Spleen (tissue), 11 donors: ENCODE measurements at regions not wholly inside any gene's neighbourhood (a gene's known extent, or its start where the extent isn't known, plus 50 kb on each side); places are given as distances from the start of the nearest gene placed in this dataset.

Experiments used
- DNase-seq: peaks from one replicate; pipeline ENCODE4 v3.0.0-alpha.2; 2020
- H3K27ac ChIP-seq, 8 donors: fragments of 200-600 bp; sonication (generic) in 7 of 8; 1 replicate in 4 of 8; 2 replicates in 4 of 8; pipeline versions ENCODE4 v1.5.0 to v1.8.0; 2016 to 2021; ENCODE audit warnings: inconsistent platforms in 4 of 8, mild to moderate bottlenecking in 4 of 8, moderate library complexity in 1 of 8
- H3K27me3 ChIP-seq, 7 donors: fragments of 200-600 bp; sonication (generic) in 6 of 7; replicated peaks in 1 of 7; 1 replicate in 4 of 7; 2 replicates in 3 of 7; pipeline versions ENCODE4 v1.5.0 to v1.8.0; 2016 to 2021; ENCODE audit warnings: inconsistent platforms in 3 of 7, mild to moderate bottlenecking in 1 of 7
- H3K36me3 ChIP-seq, 6 donors: fragments of 200-600 bp; sonication (generic) in 5 of 6; 1 replicate in 4 of 6; 2 replicates in 2 of 6; pipeline versions ENCODE4 v1.5.0 to v1.8.0; 2016 to 2021; ENCODE audit warnings: inconsistent platforms in 2 of 6
- H3K4me1 ChIP-seq, 6 donors: fragments of 200-600 bp; sonication (generic) in 5 of 6; 1 replicate in 3 of 6; 2 replicates in 3 of 6; pipeline versions ENCODE4 v1.5.0 to v1.8.0; 2016 to 2021; ENCODE audit warnings: inconsistent platforms in 3 of 6
- H3K4me3 ChIP-seq, 8 donors: fragments of 200-600 bp; sonication (generic) in 7 of 8; 1 replicate in 4 of 8; 2 replicates in 4 of 8; pipeline versions ENCODE4 v1.5.0 to v1.8.0; 2016 to 2021; ENCODE audit warnings: inconsistent platforms in 4 of 8, mild to moderate bottlenecking in 4 of 8, moderate library complexity in 2 of 8
- H3K9me3 ChIP-seq, 8 donors: fragments of 200-600 bp; sonication (generic) in 7 of 8; 1 replicate in 4 of 8; 2 replicates in 4 of 8; pipeline versions ENCODE4 v1.5.0 to v1.8.0; 2016 to 2021; ENCODE audit warnings: inconsistent platforms in 4 of 8
- POLR2A ChIP-seq, 3 donors: fragments of 450-650 bp; IDR thresholded peaks; one replicate each; pipeline ENCODE4 v1.5.1; 2017; ENCODE audit warnings: antibody characterized with exemption in 3 of 3, mild to moderate bottlenecking in 1 of 3
- POLR2AphosphoS5 ChIP-seq, 3 donors: sonication (generic); formaldehyde crosslinking; IDR thresholded peaks; one replicate each; pipeline ENCODE4 v1.5.1; 2017; ENCODE audit warnings: antibody characterized with exemption in 3 of 3
- WGBS, 5 donors: extraction: QIAGEN DNeasy Blood & Tissue Kit in 3 of 5; methylation state at CpG; one replicate each; pipeline versions ENCODE4 v1.1.5 to v1.1.7; 2013 to 2018; 5-methylcytosine and 5-hydroxymethylcytosine counted together
- intact Hi-C: fragments of 100-400 bp; cut with DNase I; formaldehyde crosslinking; loops from one replicate; pipeline ENCODE4 v1.15.0; 2023; ENCODE audit warnings: low total_unique reads
- TF ChIP-seq, protein P1 (sequence below), 11 experiments: fragments of 200-600 bp in 7 of 11; fragments of 450-650 bp in 4 of 11; sonication (generic) in 4 of 11; IDR thresholded peaks in 8 of 11; conservative IDR thresholded peaks in 3 of 11; 1 replicate in 7 of 11; 2 replicates in 4 of 11; pipeline versions ENCODE4 v1.4.0 to v1.8.0; 2016 to 2021; ENCODE audit warnings: antibody characterized with exemption in 11 of 11, inconsistent platforms in 4 of 11, mild to moderate bottlenecking in 1 of 11
- donor health status: healthy with polysubstance abuse.
- donor health status: DM: no; HTN: no; CAD: no; lungs with moderate emphysema.
- donor health status: DM: no; HTN: no; CAD: no.
- donor health status: Bipolar disorder and iron deficiency.
- donor health status: healthy.
- donor health status: DM: no; HTN: no; CAD: no.
- donor health status: DM: yes; HTN: yes; CAD: no.

DNA sequence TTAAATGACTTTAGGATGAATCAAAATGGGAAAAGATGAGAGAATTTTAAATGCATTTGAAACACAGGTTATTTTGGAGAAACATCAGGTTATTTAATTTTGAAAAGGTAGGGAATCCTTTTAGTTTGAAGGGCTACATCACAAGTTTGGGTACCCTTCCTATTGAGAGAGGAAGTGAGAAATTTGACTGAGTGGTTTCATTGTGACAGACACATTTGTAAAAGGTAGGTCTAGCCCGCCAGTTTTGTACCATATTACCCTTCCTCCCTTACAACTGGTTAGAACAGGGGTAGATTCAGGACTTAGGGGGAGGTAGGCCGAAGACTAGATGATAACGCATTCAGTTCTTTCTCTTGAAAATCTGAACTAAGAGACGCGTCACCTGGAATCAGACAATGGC, 464.2 kb downstream of the EBF1 start:
- 88 to 95% (median 90%) methylated on average over 5 of the region's 5 CpGs for WGBS, 5 donors
- no peaks in the 10 kb centered on the region for H3K36me3 ChIP-seq
- intact Hi-C loops, result no loop called here
- H3K4me3 ChIP-seq, result no peak overlapping the region
- H3K27me3 ChIP-seq, result no peaks in the 10 kb centered on the region
- H3K27ac ChIP-seq, result no peak overlapping the region
- H3K4me1 ChIP-seq, result no peaks in the 10 kb centered on the region
- DNase-seq, result no peak
- H3K9me3 ChIP-seq, result no peaks in the 10 kb centered on the region
- TF ChIP-seq POLR2AphosphoS5 (IDR thresholded peaks at IDR 0.05), result no peak

DNA sequence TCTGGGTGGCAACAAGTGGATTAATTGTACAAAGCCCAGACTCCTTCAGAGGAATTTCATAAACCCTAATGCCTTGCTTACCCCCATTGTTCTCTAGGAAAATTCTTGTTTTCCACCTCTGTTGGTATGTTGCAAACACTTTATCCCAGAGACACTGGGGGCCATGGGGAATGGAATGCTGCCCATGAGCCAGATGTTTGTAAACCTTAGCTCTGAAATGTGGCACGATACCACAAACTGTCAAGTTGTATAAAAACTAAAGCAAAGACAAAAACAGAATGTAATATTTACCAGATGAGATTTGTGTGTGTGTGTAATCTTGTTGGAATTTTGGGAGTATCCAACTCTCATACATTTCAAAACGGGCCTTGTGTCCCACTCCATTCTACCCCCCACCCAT, 465.0 kb downstream of the EBF1 start:
- 59 to 81% (median 71%) methylated on average over 2 of the region's 2 CpGs for WGBS, 5 donors

DNA sequence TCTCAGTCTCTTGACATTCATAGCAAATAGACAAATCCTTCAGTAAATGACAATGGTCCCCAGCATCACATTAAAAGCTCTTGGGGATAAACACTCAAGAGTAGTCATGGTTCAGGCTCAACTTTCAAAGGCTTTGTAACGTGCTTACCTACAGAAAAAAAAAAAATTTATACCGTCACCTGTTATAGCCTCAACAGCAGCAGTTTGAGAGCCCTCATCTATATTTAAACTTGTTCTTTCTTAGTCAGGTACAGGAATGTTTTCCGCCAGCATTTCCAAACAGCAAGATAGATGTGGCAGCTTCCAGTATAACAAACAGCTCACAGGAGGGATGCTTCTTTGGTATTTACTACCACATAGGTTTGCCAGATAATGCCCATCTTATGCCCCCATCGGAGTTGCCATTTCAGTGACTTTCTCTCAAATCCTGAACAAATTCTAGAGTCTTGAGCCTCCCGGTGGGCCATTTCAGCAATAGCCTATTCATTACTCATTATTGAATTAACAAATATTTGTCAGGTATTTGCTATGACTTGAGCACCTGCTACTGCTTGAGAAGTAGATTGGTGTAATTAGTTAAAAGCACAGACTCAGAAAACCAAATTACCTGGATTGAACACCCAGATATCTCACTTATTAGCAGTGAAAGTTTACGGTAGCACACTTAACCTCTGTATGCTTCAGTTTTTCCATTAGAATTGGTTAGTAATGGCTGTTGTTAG, 470.0 kb downstream of the EBF1 start:
- DNase-seq, result no peak
- intact Hi-C loops, result no loop called here
- no peaks in the 10 kb centered on the region for H3K9me3 ChIP-seq
- H3K36me3 ChIP-seq, result no peaks in the 10 kb centered on the region
- peaks cover 0 to 5% (median 0%) of the 10 kb centered on the region in 7 donors for H3K27me3 ChIP-seq
- no peak overlapping the region for H3K27ac ChIP-seq
- no peaks in the 10 kb centered on the region for H3K4me1 ChIP-seq
- H3K4me3 ChIP-seq, result no peak overlapping the region
- WGBS, 5 donors, result 89 to 93% (median 92%) methylated on average over 6 of the region's 6 CpGs
- TF ChIP-seq, protein P1, sequence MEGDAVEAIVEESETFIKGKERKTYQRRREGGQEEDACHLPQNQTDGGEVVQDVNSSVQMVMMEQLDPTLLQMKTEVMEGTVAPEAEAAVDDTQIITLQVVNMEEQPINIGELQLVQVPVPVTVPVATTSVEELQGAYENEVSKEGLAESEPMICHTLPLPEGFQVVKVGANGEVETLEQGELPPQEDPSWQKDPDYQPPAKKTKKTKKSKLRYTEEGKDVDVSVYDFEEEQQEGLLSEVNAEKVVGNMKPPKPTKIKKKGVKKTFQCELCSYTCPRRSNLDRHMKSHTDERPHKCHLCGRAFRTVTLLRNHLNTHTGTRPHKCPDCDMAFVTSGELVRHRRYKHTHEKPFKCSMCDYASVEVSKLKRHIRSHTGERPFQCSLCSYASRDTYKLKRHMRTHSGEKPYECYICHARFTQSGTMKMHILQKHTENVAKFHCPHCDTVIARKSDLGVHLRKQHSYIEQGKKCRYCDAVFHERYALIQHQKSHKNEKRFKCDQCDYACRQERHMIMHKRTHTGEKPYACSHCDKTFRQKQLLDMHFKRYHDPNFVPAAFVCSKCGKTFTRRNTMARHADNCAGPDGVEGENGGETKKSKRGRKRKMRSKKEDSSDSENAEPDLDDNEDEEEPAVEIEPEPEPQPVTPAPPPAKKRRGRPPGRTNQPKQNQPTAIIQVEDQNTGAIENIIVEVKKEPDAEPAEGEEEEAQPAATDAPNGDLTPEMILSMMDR (IDR thresholded peaks at IDR 0.05 in 8 of 11, conservative IDR thresholded peaks at IDR 0.05 in 3 of 11), result no peak
- TF ChIP-seq POLR2A (IDR thresholded peaks at IDR 0.05), result no peak
- TF ChIP-seq POLR2AphosphoS5 (IDR thresholded peaks at IDR 0.05), result no peak

More for the DNA sequence above, 465.0 kb downstream of the EBF1 start:
- Histone ChIP-seq H3K36me3 (no peaks in the 10 kb centered on the region), H3K4me3 (no peak overlapping the region), H3K4me1 (no peaks in the 10 kb centered on the region), H3K27ac (no peak overlapping the region), H3K9me3 (no peaks in the 10 kb centered on the region), H3K27me3 (peaks cover 0 to 4% (median 0%) of the 10 kb centered on the region in 7 donors)
- no peak for DNase-seq
- no peak for TF ChIP-seq POLR2AphosphoS5 (IDR thresholded peaks at IDR 0.05)
- TF ChIP-seq POLR2A (IDR thresholded peaks at IDR 0.05), result no peak
- TF ChIP-seq, protein P1 (IDR thresholded peaks at IDR 0.05 in 8 of 11, conservative IDR thresholded peaks at IDR 0.05 in 3 of 11), result no peak
- intact Hi-C loops, result no loop called here

DNA sequence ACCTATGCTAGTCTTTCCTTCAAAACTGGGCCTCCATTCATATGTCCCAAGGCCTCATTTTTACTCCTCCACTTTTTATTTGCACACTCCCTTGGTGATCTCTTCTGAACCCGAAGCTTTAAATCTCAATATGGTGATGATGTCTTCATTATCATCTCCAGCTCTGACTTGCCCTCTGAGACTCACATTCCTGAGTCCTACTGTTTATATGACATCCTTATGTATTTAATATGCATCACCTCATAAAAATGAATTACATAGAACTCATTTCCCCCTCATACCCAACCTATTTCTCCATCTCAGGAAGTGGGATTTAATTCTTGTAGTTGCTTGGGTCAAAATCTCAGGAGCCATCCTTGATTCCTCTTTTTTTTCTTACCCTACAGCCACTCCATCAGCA, 473.0 kb downstream of the EBF1 start:
- H3K36me3 ChIP-seq, result no peaks in the 10 kb centered on the region
- no peaks in the 10 kb centered on the region for H3K9me3 ChIP-seq
- peaks cover 0 to 5% (median 0%) of the 10 kb centered on the region in 7 donors for H3K27me3 ChIP-seq
- no peak for DNase-seq
- H3K4me1 ChIP-seq, result no peaks in the 10 kb centered on the region
- H3K27ac ChIP-seq, result no peak overlapping the region
- H3K4me3 ChIP-seq, result no peak overlapping the region
- intact Hi-C loops, result no loop called here
- 91 to 95% (median 93%) methylated on average over 1 of the region's 1 CpG for WGBS, 5 donors
- no peak for TF ChIP-seq POLR2A (IDR thresholded peaks at IDR 0.05)
- no peak for TF ChIP-seq POLR2AphosphoS5 (IDR thresholded peaks at IDR 0.05)

DNA sequence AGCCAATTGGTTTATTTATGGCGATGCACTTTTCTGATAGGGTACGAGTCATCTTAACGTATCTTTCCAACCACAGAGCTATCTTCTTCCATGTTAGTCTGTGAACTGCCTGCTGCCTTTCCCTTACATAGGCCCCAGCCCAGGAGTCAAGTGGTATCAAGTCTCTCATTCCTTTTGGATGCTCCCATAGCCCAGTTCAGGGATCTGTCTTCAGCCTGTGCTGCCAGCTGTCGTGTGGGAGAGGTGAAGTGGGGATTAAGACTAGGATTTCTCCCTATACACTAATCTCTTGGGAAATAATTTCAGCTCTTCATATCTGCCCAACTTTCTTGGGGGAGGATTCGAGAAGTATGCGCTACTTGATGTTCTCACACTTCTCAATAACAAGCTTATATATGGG, 475.7 kb downstream of the EBF1 start:
- H3K9me3 ChIP-seq, result no peaks in the 10 kb centered on the region
- no peaks in the 10 kb centered on the region for H3K27me3 ChIP-seq
- DNase-seq, result no peak
- no peaks in the 10 kb centered on the region for H3K4me1 ChIP-seq
- intact Hi-C loops, result no loop called here
- 80 to 94% (median 91%) methylated on average over 6 of the region's 6 CpGs for WGBS, 5 donors
- H3K36me3 ChIP-seq, result no peaks in the 10 kb centered on the region
- H3K27ac ChIP-seq, result no peak overlapping the region
- H3K4me3 ChIP-seq, result no peak overlapping the region
- TF ChIP-seq, protein P1 (IDR thresholded peaks at IDR 0.05 in 8 of 11, conservative IDR thresholded peaks at IDR 0.05 in 3 of 11), result no peak
- TF ChIP-seq POLR2AphosphoS5 (IDR thresholded peaks at IDR 0.05) (no peak), POLR2A (IDR thresholded peaks at IDR 0.05) (no peak)
